Lung (tissue), 11 donors: ENCODE measurements at regions not wholly inside any gene's neighbourhood (a gene's known extent, or its start where the extent isn't known, plus 50 kb on each side); places are given as distances from the start of the nearest gene placed in this dataset.
A peak's percentile ranks its signal among the peaks of the same experiment; 100 is the strongest.

ENCODE experiments used
- ATAC-seq: fragments of 200-7000 bp; cut with Tn5 transposase; one replicate; pipeline ENCODE4 v1.9.1; 2020; ENCODE audit warnings: moderate number of reproducible peaks; ENCODE audit not compliant: insufficient read depth, low FRiP score
- DNase-seq, 3 donors: peaks; one replicate each; pipeline ENCODE4 v3.0.0-alpha.2; 2013 to 2017
- H3K27ac ChIP-seq, 2 donors: one replicate each; pipeline ENCODE4 v1.5.1; 2013; ENCODE audit warnings: mild to moderate bottlenecking in 2 of 2, moderate library complexity in 2 of 2, control low read depth in 1 of 2, inconsistent platforms in 1 of 2, low read depth in 1 of 2, low read length in 1 of 2
- H3K27me3 ChIP-seq, 3 donors: one replicate each; pipeline ENCODE4 v1.5.1; 2013; ENCODE audit warnings: low read length in 2 of 3; ENCODE audit not compliant: control insufficient read depth in 3 of 3, insufficient read depth in 3 of 3
- H3K36me3 ChIP-seq, 4 donors: one replicate each; pipeline ENCODE4 v1.5.1; 2013; ENCODE audit warnings: low read length in 4 of 4, mild to moderate bottlenecking in 1 of 4, moderate library complexity in 1 of 4; ENCODE audit not compliant: control insufficient read depth in 4 of 4, insufficient read depth in 4 of 4
- H3K4me1 ChIP-seq, 5 donors: one replicate each; pipeline ENCODE4 v1.5.1; 2013; ENCODE audit warnings: low read length in 5 of 5, mild to moderate bottlenecking in 2 of 5, moderate library complexity in 1 of 5; ENCODE audit not compliant: control insufficient read depth in 5 of 5, insufficient read depth in 5 of 5
- H3K4me3 ChIP-seq: one replicate; pipeline ENCODE4 v1.5.1; 2013; ENCODE audit warnings: mild to moderate bottlenecking, control low read depth, moderate library complexity
- H3K9ac ChIP-seq, 2 donors: one replicate each; pipeline ENCODE4 v1.5.1; 2013; ENCODE audit warnings: low read length in 2 of 2, control low read depth in 1 of 2; ENCODE audit not compliant: insufficient read depth in 1 of 2
- H3K9me3 ChIP-seq, 4 donors: one replicate each; pipeline ENCODE4 v1.5.1; 2013; ENCODE audit warnings: low read length in 3 of 4, mild to moderate bottlenecking in 1 of 4, moderate library complexity in 1 of 4; ENCODE audit not compliant: control insufficient read depth in 4 of 4, insufficient read depth in 3 of 4
- CTCF ChIP-seq: IDR thresholded peaks from 2 replicates; pipeline ENCODE4 v1.5.1; 2012; ENCODE audit warnings: mild to moderate bottlenecking; ENCODE audit errors: control extremely low read depth, extremely low read depth
- WGBS, 2 donors: extraction: QIAGEN DNeasy Blood & Tissue Kit; methylation state at CpG; one replicate each; pipeline ENCODE4 v1.1.7; 2013; 5-methylcytosine and 5-hydroxymethylcytosine counted together
- donor health status: control.
- donor health status: control.
- donor health status: Bipolar disorder and iron deficiency.
- donor health status: healthy.
- donor health status: DM: yes; HTN: yes; CAD: no.

GRCh38 chr10:2130705-2131305 is 393.5 kb upstream of the ADARB2 start:
- Histone ChIP-seq H3K27ac (no peak overlapping the region), H3K4me3 (no peak overlapping the region), H3K9me3 (peaks cover 0 to 6% (median 0%) of the 10 kb centered on the region in 4 donors), H3K36me3 (no peaks in the 10 kb centered on the region), H3K27me3 (no peaks in the 10 kb centered on the region), H3K9ac (no peak overlapping the region), H3K4me1 (no peaks in the 10 kb centered on the region)
- no peak for ATAC-seq
- no peak for DNase-seq
- WGBS, 2 donors = 72 to 78% methylated on average over 10 of the region's 10 CpGs
- TF ChIP-seq CTCF = no peak

DNA sequence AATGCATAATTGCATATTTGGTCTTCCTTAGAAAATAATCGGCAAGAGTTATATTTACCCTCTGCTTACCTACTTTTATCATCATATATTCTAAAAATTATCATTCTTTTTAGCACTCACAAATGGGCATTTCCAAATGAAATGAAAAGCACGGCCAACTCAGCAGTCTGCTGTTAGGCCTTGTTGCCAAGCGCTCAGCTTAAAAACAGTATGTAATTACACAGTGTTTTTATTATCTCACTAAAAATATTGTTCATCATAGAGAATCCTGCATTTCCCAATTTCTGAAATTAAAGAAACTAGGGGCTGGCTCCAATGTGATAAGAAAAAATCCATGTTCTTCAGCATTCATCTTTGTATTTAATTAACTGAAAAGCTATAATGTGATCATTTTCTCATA is 391.7 kb upstream of the ADARB2 start:
- WGBS, 2 donors = 91 to 94% methylated on average over 3 of the region's 3 CpGs
- ATAC-seq = no peak
- no peak overlapping the region for H3K27ac ChIP-seq
- DNase-seq = peak in 1 of 3 donors; percentile 15
- H3K27me3 ChIP-seq = no peaks in the 10 kb centered on the region
- H3K4me1 ChIP-seq = no peaks in the 10 kb centered on the region
- TF ChIP-seq CTCF = no peak
- H3K36me3 ChIP-seq = no peaks in the 10 kb centered on the region
- H3K9me3 ChIP-seq = peaks cover 0 to 6% (median 0%) of the 10 kb centered on the region in 4 donors
- no peak overlapping the region for H3K4me3 ChIP-seq
- H3K9ac ChIP-seq = no peak overlapping the region

GRCh38 chr10:2124135-2124534 is 386.8 kb upstream of the ADARB2 start:
- DNase-seq (no peak), ATAC-seq (no peak)
- no peak overlapping the region for H3K9ac ChIP-seq
- peaks cover 0 to 6% (median 0%) of the 10 kb centered on the region in 4 donors for H3K9me3 ChIP-seq
- no peaks in the 10 kb centered on the region for H3K36me3 ChIP-seq
- no peak overlapping the region for H3K4me3 ChIP-seq
- 76 to 86% methylated on average over 11 of the region's 11 CpGs for WGBS, 2 donors
- TF ChIP-seq CTCF = no peak
- H3K27me3 ChIP-seq = peaks cover 0 to 2% (median 0%) of the 10 kb centered on the region in 3 donors
- H3K27ac ChIP-seq = no peak overlapping the region
- peaks cover 0 to 7% (median 2%) of the 10 kb centered on the region in 5 donors for H3K4me1 ChIP-seq
